ENCODE measurements at regions not wholly inside any gene's neighbourhood (a gene's known extent, or its start where the extent isn't known, plus 50 kb on each side); places are given as distances from the start of the nearest gene placed in this dataset.

- H3K79me2 ChIP-seq (ENCODE audit: insufficient read depth, low read length) = no peaks in the 10 kb centered on the region
- H3F3A ChIP-seq (ENCODE audit: insufficient read depth, low read length) = no peaks in the 10 kb centered on the region
- no peaks in the 10 kb centered on the region for H4K20me1 ChIP-seq (ENCODE audit: insufficient read depth, low read length)
- no peaks in the 10 kb centered on the region for H3K9me2 ChIP-seq (ENCODE audit: low read depth, low read length)
- no peaks in the 10 kb centered on the region for H3K27me3 ChIP-seq (ENCODE audit: insufficient read depth, low read length)
- no peak overlapping the region for H3K9ac ChIP-seq (ENCODE audit: low read length)
- no peak overlapping the region for H3K27ac ChIP-seq (ENCODE audit: low read depth, low read length, poor library complexity, severe bottlenecking)
- no peak overlapping the region for H2AFZ ChIP-seq (ENCODE audit: low read length)
- H3K9me3 ChIP-seq (ENCODE audit: low read length) = no peaks in the 10 kb centered on the region
- no peaks in the 10 kb centered on the region for H3K4me1 ChIP-seq (ENCODE audit: insufficient read depth, low read length, severe bottlenecking)
- H3K4me2 ChIP-seq (ENCODE audit: low read length) = no peak overlapping the region
- no peak overlapping the region for H3K4me3 ChIP-seq (ENCODE audit: low read depth, low read length, poor library complexity, severe bottlenecking)
- H3K36me3 ChIP-seq (ENCODE audit: insufficient read depth, low read length) = no peaks in the 10 kb centered on the region
- TF ChIP-seq, protein P1, sequence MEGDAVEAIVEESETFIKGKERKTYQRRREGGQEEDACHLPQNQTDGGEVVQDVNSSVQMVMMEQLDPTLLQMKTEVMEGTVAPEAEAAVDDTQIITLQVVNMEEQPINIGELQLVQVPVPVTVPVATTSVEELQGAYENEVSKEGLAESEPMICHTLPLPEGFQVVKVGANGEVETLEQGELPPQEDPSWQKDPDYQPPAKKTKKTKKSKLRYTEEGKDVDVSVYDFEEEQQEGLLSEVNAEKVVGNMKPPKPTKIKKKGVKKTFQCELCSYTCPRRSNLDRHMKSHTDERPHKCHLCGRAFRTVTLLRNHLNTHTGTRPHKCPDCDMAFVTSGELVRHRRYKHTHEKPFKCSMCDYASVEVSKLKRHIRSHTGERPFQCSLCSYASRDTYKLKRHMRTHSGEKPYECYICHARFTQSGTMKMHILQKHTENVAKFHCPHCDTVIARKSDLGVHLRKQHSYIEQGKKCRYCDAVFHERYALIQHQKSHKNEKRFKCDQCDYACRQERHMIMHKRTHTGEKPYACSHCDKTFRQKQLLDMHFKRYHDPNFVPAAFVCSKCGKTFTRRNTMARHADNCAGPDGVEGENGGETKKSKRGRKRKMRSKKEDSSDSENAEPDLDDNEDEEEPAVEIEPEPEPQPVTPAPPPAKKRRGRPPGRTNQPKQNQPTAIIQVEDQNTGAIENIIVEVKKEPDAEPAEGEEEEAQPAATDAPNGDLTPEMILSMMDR (IDR thresholded peaks at IDR 0.05; ENCODE audit: low read length) = no peak
- no peak for TF ChIP-seq EZH2 (IDR thresholded peaks at IDR 0.05; ENCODE audit: borderline replicate concordance, low read length)
These were observed 111.9 kb upstream of the LPAR1 start for GRCh38 chr9:111150181-111150580.

DNA sequence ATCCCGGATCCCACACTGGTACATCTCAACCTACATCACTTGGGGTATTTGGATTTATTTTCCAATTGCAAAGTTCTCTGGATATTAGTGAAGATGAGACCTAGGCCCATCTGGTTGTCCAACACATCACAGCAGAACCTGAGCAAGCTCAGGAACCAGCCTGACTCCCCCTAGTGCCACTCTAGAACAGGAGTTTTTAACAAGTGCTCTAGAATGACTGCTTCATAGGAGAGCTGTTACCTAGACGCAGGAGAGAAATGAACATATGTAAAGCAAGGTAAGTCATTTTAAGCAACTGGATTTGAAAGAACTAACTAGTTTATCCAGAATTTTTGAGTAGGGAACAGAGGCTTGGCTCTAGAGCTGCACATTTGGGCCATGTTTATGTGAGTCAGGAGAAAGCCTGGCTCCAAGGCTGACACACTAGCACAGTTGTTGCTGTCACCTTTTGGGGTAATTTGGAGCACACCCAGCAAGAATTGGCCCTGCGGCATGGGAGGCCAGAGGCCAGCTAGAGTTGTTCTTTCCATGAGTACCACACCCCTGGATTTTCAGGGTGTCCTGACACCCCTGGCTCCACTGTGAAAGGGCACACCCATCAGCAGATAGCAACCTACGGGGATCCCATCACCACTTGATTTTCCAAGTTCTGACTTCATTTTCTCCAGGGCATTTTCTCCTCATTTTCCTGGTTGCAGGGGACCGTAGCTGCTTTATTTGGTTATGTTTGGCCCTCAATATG lies 110.9 kb upstream of the LPAR1 start:
- TF ChIP-seq, protein P1 (IDR thresholded peaks at IDR 0.05; ENCODE audit: low read length) = peak; percentile 28; the same call in 1 of the 2 replicates
- TF ChIP-seq EZH2 (IDR thresholded peaks at IDR 0.05; ENCODE audit: borderline replicate concordance, low read length) = no peak
- H3K36me3 ChIP-seq (ENCODE audit: insufficient read depth, low read length) = no peaks in the 10 kb centered on the region
- no peaks in the 10 kb centered on the region for H3K9me2 ChIP-seq (ENCODE audit: low read depth, low read length)
- no peaks in the 10 kb centered on the region for H4K20me1 ChIP-seq (ENCODE audit: insufficient read depth, low read length)
- H3K4me1 ChIP-seq (ENCODE audit: insufficient read depth, low read length, severe bottlenecking) = no peaks in the 10 kb centered on the region
- no peak overlapping the region for H3K4me2 ChIP-seq (ENCODE audit: low read length)
- no peak overlapping the region for H3K4me3 ChIP-seq (ENCODE audit: low read depth, low read length, poor library complexity, severe bottlenecking)
- H3K27ac ChIP-seq (ENCODE audit: low read depth, low read length, poor library complexity, severe bottlenecking) = no peak overlapping the region
- no peaks in the 10 kb centered on the region for H3F3A ChIP-seq (ENCODE audit: insufficient read depth, low read length)
- no peak overlapping the region for H2AFZ ChIP-seq (ENCODE audit: low read length)
- no peaks in the 10 kb centered on the region for H3K9me3 ChIP-seq (ENCODE audit: low read length)
- H3K27me3 ChIP-seq (ENCODE audit: insufficient read depth, low read length) = no peaks in the 10 kb centered on the region
- no peaks in the 10 kb centered on the region for H3K79me2 ChIP-seq (ENCODE audit: insufficient read depth, low read length)
- no peak overlapping the region for H3K9ac ChIP-seq (ENCODE audit: low read length)

DNA sequence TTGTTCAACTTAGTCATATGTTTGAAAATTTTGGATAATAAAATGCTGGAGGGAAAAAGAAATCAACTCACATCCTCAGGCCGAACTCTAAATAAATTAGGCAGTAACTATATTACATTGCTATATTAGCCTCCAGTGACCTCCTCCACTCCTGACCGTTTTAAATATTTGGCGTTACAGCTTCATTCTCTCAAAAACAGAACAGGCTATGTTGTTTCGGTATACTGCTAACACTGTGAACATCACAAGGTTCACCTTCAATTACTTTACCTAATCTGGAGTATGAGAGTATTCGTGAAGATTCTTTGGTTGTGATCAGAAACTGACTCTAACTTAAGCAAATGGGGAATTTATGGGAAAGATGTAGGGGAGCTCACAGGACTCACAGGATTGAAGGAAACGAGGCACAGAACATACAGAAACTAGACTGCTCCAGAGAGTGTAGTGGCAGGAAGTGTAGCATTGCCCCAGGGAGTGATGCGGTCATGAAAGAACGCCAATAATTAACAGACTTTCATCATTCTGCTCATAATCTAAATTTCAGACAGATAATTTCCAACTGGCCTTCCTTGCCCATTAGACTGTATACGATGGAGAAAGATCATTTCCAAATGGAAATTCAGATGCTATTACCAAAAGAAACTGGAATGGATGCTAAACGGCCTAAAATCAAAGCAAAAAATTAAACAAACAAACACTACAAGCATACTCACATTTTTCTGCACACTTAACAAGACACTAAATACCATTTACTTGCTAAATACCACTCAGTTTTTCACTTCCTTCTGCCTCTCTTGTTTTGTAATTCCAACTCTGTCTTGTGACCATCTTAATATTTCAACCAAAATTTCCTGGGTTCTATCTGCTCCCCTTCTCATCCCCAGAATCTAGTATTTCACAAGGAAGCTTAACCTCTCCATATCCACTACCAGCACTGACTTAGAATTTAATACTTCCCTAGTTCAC lies 110.1 kb upstream of the LPAR1 start:
- no peaks in the 10 kb centered on the region for H3K4me1 ChIP-seq (ENCODE audit: insufficient read depth, low read length, severe bottlenecking)
- H3K9me2 ChIP-seq (ENCODE audit: low read depth, low read length) = no peaks in the 10 kb centered on the region
- H4K20me1 ChIP-seq (ENCODE audit: insufficient read depth, low read length) = no peaks in the 10 kb centered on the region
- no peaks in the 10 kb centered on the region for H3F3A ChIP-seq (ENCODE audit: insufficient read depth, low read length)
- H3K36me3 ChIP-seq (ENCODE audit: insufficient read depth, low read length) = no peaks in the 10 kb centered on the region
- no peak overlapping the region for H3K27ac ChIP-seq (ENCODE audit: low read depth, low read length, poor library complexity, severe bottlenecking)
- H3K9me3 ChIP-seq (ENCODE audit: low read length) = no peaks in the 10 kb centered on the region
- TF ChIP-seq, protein P1 (IDR thresholded peaks at IDR 0.05; ENCODE audit: low read length) = no peak
- no peak for TF ChIP-seq EZH2 (IDR thresholded peaks at IDR 0.05; ENCODE audit: borderline replicate concordance, low read length)
- H3K27me3 ChIP-seq (ENCODE audit: insufficient read depth, low read length) = no peaks in the 10 kb centered on the region
- H3K4me2 ChIP-seq (ENCODE audit: low read length) = no peak overlapping the region
- no peaks in the 10 kb centered on the region for H3K79me2 ChIP-seq (ENCODE audit: insufficient read depth, low read length)
- H2AFZ ChIP-seq (ENCODE audit: low read length) = no peak overlapping the region
- no peak overlapping the region for H3K4me3 ChIP-seq (ENCODE audit: low read depth, low read length, poor library complexity, severe bottlenecking)
- H3K9ac ChIP-seq (ENCODE audit: low read length) = no peak overlapping the region
